GM23248 (cell line): ENCODE measurements at regions not wholly inside any gene's neighbourhood (a gene's known extent, or its start where the extent isn't known, plus 50 kb on each side); places are given as distances from the start of the nearest gene placed in this dataset.

Experiments
- DNase-seq: peaks from one replicate; pipeline ENCODE4 v3.0.0-alpha.2; 2015
- H2AFZ ChIP-seq: fragments of 200-600 bp; sonication (generic); 2 replicates; pipeline ENCODE4 v1.6.1; 2016; ENCODE audit warnings: antibody characterized with exemption
- H3F3A ChIP-seq: fragments of 200-600 bp; sonication (generic); 2 replicates; pipeline ENCODE4 v1.6.1; 2016; ENCODE audit warnings: mild to moderate bottlenecking, antibody characterized with exemption, mixed run types; ENCODE audit not compliant: insufficient read depth
- H3K27ac ChIP-seq: fragments of 200-600 bp; sonication (generic); 2 replicates; pipeline ENCODE4 v1.5.1; 2016; ENCODE audit warnings: mild to moderate bottlenecking
- H3K27me3 ChIP-seq: fragments of 200-600 bp; sonication (generic); replicated peaks from 2 replicates; pipeline ENCODE4 v1.6.1; 2016; ENCODE audit warnings: mild to moderate bottlenecking; ENCODE audit not compliant: insufficient read depth
- H3K36me3 ChIP-seq: fragments of 200-600 bp; sonication (generic); 2 replicates; pipeline ENCODE4 v1.6.1; 2016; ENCODE audit warnings: low read depth, mild to moderate bottlenecking
- H3K4me1 ChIP-seq: fragments of 200-600 bp; sonication (generic); 2 replicates; pipeline ENCODE4 v1.6.1; 2016; ENCODE audit warnings: mild to moderate bottlenecking; ENCODE audit not compliant: insufficient read depth
- H3K4me2 ChIP-seq: fragments of 200-600 bp; sonication (generic); one replicate; pipeline ENCODE4 v1.6.1; 2016; ENCODE audit warnings: mild to moderate bottlenecking; ENCODE audit not compliant: unreplicated experiment
- H3K4me3 ChIP-seq: fragments of 200-600 bp; sonication (generic); 2 replicates; pipeline ENCODE4 v1.5.1; 2016; ENCODE audit warnings: mild to moderate bottlenecking
- H3K79me2 ChIP-seq: fragments of 200-600 bp; sonication (generic); 2 replicates; pipeline ENCODE4 v1.6.1; 2016; ENCODE audit warnings: mild to moderate bottlenecking; ENCODE audit not compliant: insufficient read depth
- H3K9ac ChIP-seq: fragments of 200-600 bp; sonication (generic); 2 replicates; pipeline ENCODE4 v1.6.1; 2016; ENCODE audit warnings: mild to moderate bottlenecking
- H3K9me2 ChIP-seq: fragments of 200-600 bp; sonication (generic); 2 replicates; pipeline ENCODE4 v1.6.1; 2016; ENCODE audit warnings: mixed run types, mild to moderate bottlenecking, moderate library complexity; ENCODE audit not compliant: insufficient read depth
- H3K9me3 ChIP-seq: fragments of 200-600 bp; sonication (generic); one replicate; pipeline ENCODE4 v1.6.1; 2017; ENCODE audit warnings: low read depth
- H4K20me1 ChIP-seq: fragments of 200-600 bp; sonication (generic); 2 replicates; pipeline ENCODE4 v1.6.0; 2016; ENCODE audit not compliant: insufficient read depth
- EZH2 ChIP-seq: fragments of 200-600 bp; sonication (generic); IDR thresholded peaks from 2 replicates; pipeline ENCODE4 v1.6.1; 2018; ENCODE audit warnings: antibody characterized with exemption, mild to moderate bottlenecking; ENCODE audit not compliant: insufficient read depth, poor library complexity, severe bottlenecking
- EZH2phosphoT487 ChIP-seq: fragments of 200-600 bp; sonication (generic); IDR thresholded peaks from 2 replicates; pipeline ENCODE4 v1.6.1; 2018; ENCODE audit warnings: antibody characterized with exemption, moderate library complexity, mild to moderate bottlenecking, low read depth; ENCODE audit not compliant: insufficient read depth
- WGBS, 2 experiments: methylation state at CpG; one replicate each; pipeline ENCODE4 v1.1.6; 2015 to 2017; ENCODE audit warnings: low lambda C conversion rate in 2 of 2, low coverage in 1 of 2; ENCODE audit errors: missing lambda C conversion rate in 2 of 2; 5-methylcytosine and 5-hydroxymethylcytosine counted together
- in situ Hi-C: fragments of 300-500 bp; cut with MboI; formaldehyde crosslinking; loops from 2 replicates; pipeline ENCODE4 v1.15.0; 2020

DNA sequence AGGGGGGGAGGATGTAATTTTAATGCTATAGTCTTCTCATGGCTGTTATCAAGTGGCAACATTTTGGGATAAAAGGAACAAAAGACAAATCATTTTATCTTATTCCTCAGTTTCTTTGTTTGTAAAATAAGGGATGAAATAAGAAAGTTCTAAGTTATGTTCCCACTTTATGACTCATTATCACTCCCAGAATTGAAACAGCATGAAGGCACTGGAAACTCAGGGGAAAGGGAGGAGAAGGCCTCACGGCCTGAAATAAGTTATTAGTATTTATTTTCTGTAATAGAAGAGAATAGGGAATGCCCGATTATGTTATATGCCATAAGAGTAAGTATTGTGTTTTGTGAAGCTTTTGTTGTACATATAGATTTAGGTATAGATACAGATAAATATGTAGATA lies 85.0 kb upstream of the NAMPT start:
- in situ Hi-C loops: no loop called here
- Histone ChIP-seq H3K27me3 (no peaks in the 10 kb centered on the region), H3K9me2 (no peaks in the 10 kb centered on the region), H3K4me2 (no peak overlapping the region), H3K79me2 (no peaks in the 10 kb centered on the region), H2AFZ (no peak overlapping the region), H3K36me3 (no peaks in the 10 kb centered on the region), H3F3A (peaks cover 17% of the 10 kb centered on the region), H3K27ac (no peak overlapping the region), H3K9me3 (no peaks in the 10 kb centered on the region), H3K4me1 (0 out of 2 replicates have a peak, but pooled peaks cover 4% of the 10 kb centered on the region), H3K9ac (no peak overlapping the region), H4K20me1 (no peaks in the 10 kb centered on the region), H3K4me3 (no peak overlapping the region)
- 30 to 31% methylated on average over 2 of the region's 2 CpGs for WGBS, 2 experiments
- peak; percentile 35 for DNase-seq
- TF ChIP-seq EZH2 (no peak), EZH2phosphoT487 (no peak)

GRCh38 chr7:106369352-106369751 lies 84.6 kb upstream of the NAMPT start:
- peak; percentile 91 for DNase-seq
- H3K4me3 ChIP-seq: no peak overlapping the region
- H3K9ac ChIP-seq: no peak overlapping the region
- no peaks in the 10 kb centered on the region for H3K27me3 ChIP-seq
- no peaks in the 10 kb centered on the region for H3K36me3 ChIP-seq
- peaks cover 17% of the 10 kb centered on the region for H3F3A ChIP-seq
- 0 out of 2 replicates have a peak, but pooled peaks cover 4% of the 10 kb centered on the region for H3K4me1 ChIP-seq
- in situ Hi-C loops: no loop called here
- no peaks in the 10 kb centered on the region for H3K9me3 ChIP-seq
- TF ChIP-seq EZH2phosphoT487: no peak
- no peak for TF ChIP-seq EZH2
- H3K9me2 ChIP-seq: no peaks in the 10 kb centered on the region
- H3K4me2 ChIP-seq: no peak overlapping the region
- WGBS, 2 experiments: 16 to 20% methylated on average over 3 of the region's 3 CpGs
- H4K20me1 ChIP-seq: no peaks in the 10 kb centered on the region
- no peak overlapping the region for H2AFZ ChIP-seq
- no peaks in the 10 kb centered on the region for H3K79me2 ChIP-seq
- no peak overlapping the region for H3K27ac ChIP-seq

GRCh38 chr7:106367664-106368063 lies 82.9 kb upstream of the NAMPT start:
- Histone ChIP-seq H3F3A (peaks cover 17% of the 10 kb centered on the region), H3K4me1 (0 out of 2 replicates have a peak, but pooled peaks cover 4% of the 10 kb centered on the region), H3K4me3 (no peak overlapping the region), H3K9me2 (no peaks in the 10 kb centered on the region), H3K27ac (no peak overlapping the region), H3K4me2 (no peak overlapping the region), H3K79me2 (no peaks in the 10 kb centered on the region), H3K9ac (no peak overlapping the region), H3K27me3 (no peaks in the 10 kb centered on the region; the same call in 1 of the 2 replicates), H3K36me3 (no peaks in the 10 kb centered on the region), H3K9me3 (no peaks in the 10 kb centered on the region), H2AFZ (no peak overlapping the region), H4K20me1 (no peaks in the 10 kb centered on the region)
- TF ChIP-seq EZH2phosphoT487 (no peak), EZH2 (no peak)
- 89 to 90% methylated on average over 3 of the region's 3 CpGs for WGBS, 2 experiments
- no peak for DNase-seq
- in situ Hi-C loops: no loop called here

GRCh38 chr7:106367018-106367420 lies 82.2 kb upstream of the NAMPT start:
- Histone ChIP-seq H3K27ac (no peak overlapping the region), H4K20me1 (no peaks in the 10 kb centered on the region), H3K36me3 (no peaks in the 10 kb centered on the region), H2AFZ (no peak overlapping the region), H3F3A (peaks cover 17% of the 10 kb centered on the region), H3K4me2 (no peak overlapping the region), H3K9me3 (no peaks in the 10 kb centered on the region), H3K4me3 (no peak overlapping the region), H3K9ac (no peak overlapping the region), H3K4me1 (0 out of 2 replicates have a peak, but pooled peaks cover 4% of the 10 kb centered on the region), H3K9me2 (no peaks in the 10 kb centered on the region), H3K27me3 (peaks cover 5% of the 10 kb centered on the region; the same call in 1 of the 2 replicates), H3K79me2 (no peaks in the 10 kb centered on the region)
- WGBS, 2 experiments: 89 to 97% methylated on average over 3 of the region's 3 CpGs
- no peak for TF ChIP-seq EZH2
- no peak for TF ChIP-seq EZH2phosphoT487
- in situ Hi-C loops: no loop called here
- peak; percentile 58 for DNase-seq
